Neural progenitor cell (in vitro differentiated cells): ENCODE measurements at regions not wholly inside any gene's neighbourhood (a gene's known extent, or its start where the extent isn't known, plus 50 kb on each side); places are given as distances from the start of the nearest gene placed in this dataset.

Experiments used
- CTCF ChIP-seq: fragments of 200-600 bp; sonication (generic); IDR thresholded peaks from 2 replicates; pipeline ENCODE4 v1.5.1; 2017; ENCODE audit warnings: antibody characterized with exemption, mild to moderate bottlenecking
- EZH2 ChIP-seq: fragments of 200-600 bp; sonication (generic); IDR thresholded peaks from 2 replicates; pipeline ENCODE4 v1.6.1; 2017; ENCODE audit warnings: antibody characterized with exemption, mild to moderate bottlenecking, moderate library complexity

DNA sequence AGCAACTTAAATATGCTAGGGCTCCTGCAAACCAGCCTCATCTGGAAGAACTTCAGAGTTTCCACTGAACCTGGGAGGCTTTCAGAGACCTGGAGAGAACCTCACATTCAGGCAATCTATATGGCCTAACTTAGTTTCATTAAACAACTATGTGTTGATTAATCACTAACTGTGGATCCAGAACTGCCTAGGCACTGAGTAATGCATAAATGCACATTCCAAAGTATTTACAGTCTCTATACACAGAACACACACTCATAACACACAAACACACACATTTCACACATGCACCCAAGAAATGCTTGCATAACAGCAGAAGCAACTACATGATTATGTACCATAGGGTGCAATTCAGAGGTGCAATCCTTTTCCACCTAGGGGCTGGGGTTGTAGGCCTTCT is 552.8 kb downstream of the BCL11A start:
- TF ChIP-seq CTCF (no peak), EZH2 (no peak)
